ENCODE measurements at regions not wholly inside any gene's neighbourhood (a gene's known extent, or its start where the extent isn't known, plus 50 kb on each side); places are given as distances from the start of the nearest gene placed in this dataset.

- DNase-seq (peak; percentile 15), ATAC-seq (peak; percentile 91)
Measured at GRCh38 chr15:100703032-100703578, 100.7 kb downstream of the ASB7 start.

GRCh38 chr15:100703671-100704070 lies 101.3 kb downstream of the ASB7 start:
- no peak for DNase-seq
- no peak for ATAC-seq

GRCh38 chr15:100704281-100705055 lies 102.1 kb downstream of the ASB7 start:
- ATAC-seq = no peak
- no peak for DNase-seq

GRCh38 chr15:100705065-100705464 lies 102.7 kb downstream of the ASB7 start:
- DNase-seq = no peak
- no peak for ATAC-seq

GRCh38 chr15:100705841-100706240 lies 103.5 kb downstream of the ASB7 start:
- DNase-seq (no peak), ATAC-seq (no peak)

GRCh38 chr15:100707229-100707628 lies 104.8 kb downstream of the ASB7 start:
- ATAC-seq (no peak), DNase-seq (no peak)

GRCh38 chr15:100708916-100709315 lies 106.5 kb downstream of the ASB7 start:
- DNase-seq (no peak), ATAC-seq (no peak)

- peak; percentile 55 for ATAC-seq
- no peak for DNase-seq
Measured at GRCh38 chr15:100710222-100710621, 107.8 kb downstream of the ASB7 start.

GRCh38 chr15:100710744-100711515 lies 108.5 kb downstream of the ASB7 start:
- DNase-seq = no peak
- no peak for ATAC-seq

- no peak for DNase-seq
- no peak for ATAC-seq
Measured at GRCh38 chr15:100711516-100712021, 109.2 kb downstream of the ASB7 start.

- DNase-seq (no peak), ATAC-seq (no peak)
Measured at GRCh38 chr15:100712226-100712625, 109.8 kb downstream of the ASB7 start.

- ATAC-seq = no peak
- DNase-seq = no peak
Measured at GRCh38 chr15:100713163-100713867, 110.9 kb downstream of the ASB7 start.

- DNase-seq (no peak), ATAC-seq (no peak)
Measured at GRCh38 chr15:100714034-100714748, 111.8 kb downstream of the ASB7 start.

- DNase-seq (no peak), ATAC-seq (no peak)
Measured at GRCh38 chr15:100714749-100715342, 112.5 kb downstream of the ASB7 start.

- no peak for ATAC-seq
- no peak for DNase-seq
Measured at GRCh38 chr15:100715571-100716455, 113.4 kb downstream of the ASB7 start.

GRCh38 chr15:100716456-100717085 lies 114.2 kb downstream of the ASB7 start:
- no peak for DNase-seq
- ATAC-seq = no peak

- DNase-seq = no peak
- ATAC-seq = no peak
Measured at GRCh38 chr15:100717596-100717995, 115.2 kb downstream of the ASB7 start.

GRCh38 chr15:100718075-100718980 lies 115.9 kb downstream of the ASB7 start:
- no peak for DNase-seq
- ATAC-seq = no peak

Measured in stimulated activated naive CD8-positive, alpha-beta T cell treated with anti-CD3 and anti-CD28 coated beads, Interleukin-15, Interleukin-2, amounts not matched to agents 100 U/mL and 50 U/mL, for 24 hours (primary cell).